Fibroblast of the aortic adventitia (primary cell): ENCODE measurements at regions not wholly inside any gene's neighbourhood (a gene's known extent, or its start where the extent isn't known, plus 50 kb on each side); places are given as distances from the start of the nearest gene placed in this dataset.

Source experiments
- DNase-seq: peaks from one replicate; pipeline ENCODE4 v3.0.0-alpha.2; 2010; ENCODE audit warnings: low read depth
- H3K4me3 ChIP-seq: 2 replicates; pipeline ENCODE4 v1.5.1; 2011; ENCODE audit warnings: low read depth, mild to moderate bottlenecking, control low read depth, low read length, moderate library complexity
- CTCF ChIP-seq: IDR thresholded peaks from 2 replicates; pipeline ENCODE4 v1.5.1; 2011; ENCODE audit warnings: mild to moderate bottlenecking, low read length, control low read depth, inconsistent platforms; ENCODE audit not compliant: insufficient read depth

GRCh38 chr2:240219208-240219890, 78.9 kb upstream of the OTOS start:
- H3K4me3 ChIP-seq, result no peak overlapping the region
- no peak for DNase-seq
- TF ChIP-seq CTCF, result no peak

- no peak for TF ChIP-seq CTCF
- no peak overlapping the region for H3K4me3 ChIP-seq
- DNase-seq, result peak; percentile 62
Measured at GRCh38 chr2:240220371-240220770, 79.9 kb upstream of the OTOS start.

- no peak overlapping the region for H3K4me3 ChIP-seq
- no peak for TF ChIP-seq CTCF
- no peak for DNase-seq
Measured at GRCh38 chr2:240223631-240224030, 83.2 kb upstream of the OTOS start.

- peak; percentile 88 for DNase-seq
- no peak overlapping the region for H3K4me3 ChIP-seq
- no peak for TF ChIP-seq CTCF
Measured at GRCh38 chr2:240224676-240225075, 84.2 kb upstream of the OTOS start.

- no peak for DNase-seq
- TF ChIP-seq CTCF, result no peak
- H3K4me3 ChIP-seq, result no peak overlapping the region
Measured at GRCh38 chr2:240225131-240225530, 84.7 kb upstream of the OTOS start.

GRCh38 chr2:240225660-240226475, 85.4 kb upstream of the OTOS start:
- no peak overlapping the region for H3K4me3 ChIP-seq
- no peak for DNase-seq
- no peak for TF ChIP-seq CTCF
